ENCODE measurements at regions not wholly inside any gene's neighbourhood (a gene's known extent, or its start where the extent isn't known, plus 50 kb on each side); places are given as distances from the start of the nearest gene placed in this dataset.

GRCh38 chr12:18808221-18808620 lies 70.3 kb downstream of the CAPZA3 start:
- no peak for TF ChIP-seq CTCF (IDR thresholded peaks at IDR 0.05)
- no peak for DNase-seq (ENCODE audit: low spot score)
- no peak overlapping the region for H3K27ac ChIP-seq
- no peak overlapping the region for H3K4me3 ChIP-seq

GRCh38 chr12:18810537-18811253 lies 72.8 kb downstream of the CAPZA3 start:
- DNase-seq (ENCODE audit: low spot score), result no peak
- no peak overlapping the region for H3K27ac ChIP-seq
- H3K4me3 ChIP-seq, result no peak overlapping the region
- no peak for TF ChIP-seq CTCF (IDR thresholded peaks at IDR 0.05)

- Histone ChIP-seq H3K27ac (no peak overlapping the region), H3K4me3 (no peak overlapping the region)
- no peak for DNase-seq (ENCODE audit: low spot score)
- no peak for TF ChIP-seq CTCF (IDR thresholded peaks at IDR 0.05)
Measured at GRCh38 chr12:18811273-18811672, 73.4 kb downstream of the CAPZA3 start.

GRCh38 chr12:18813753-18814152 lies 75.8 kb downstream of the CAPZA3 start:
- TF ChIP-seq CTCF (IDR thresholded peaks at IDR 0.05), result no peak
- Histone ChIP-seq H3K27ac (no peak overlapping the region), H3K4me3 (no peak overlapping the region)
- no peak for DNase-seq (ENCODE audit: low spot score)

- H3K27ac ChIP-seq, result no peak overlapping the region
- no peak for TF ChIP-seq CTCF (IDR thresholded peaks at IDR 0.05)
Measured at GRCh38 chr12:18818579-18819268, 80.8 kb downstream of the CAPZA3 start.

GRCh38 chr12:18819484-18819883 lies 81.6 kb downstream of the CAPZA3 start:
- no peak for DNase-seq (ENCODE audit: low spot score)
- Histone ChIP-seq H3K27ac (no peak overlapping the region), H3K4me3 (no peak overlapping the region)
- TF ChIP-seq CTCF (IDR thresholded peaks at IDR 0.05), result no peak

More at GRCh38 chr12:18818579-18819268, 80.8 kb downstream of the CAPZA3 start:
- H3K4me3 ChIP-seq, result no peak overlapping the region
- no peak for DNase-seq (ENCODE audit: low spot score)

GRCh38 chr12:18823461-18823860 lies 85.5 kb downstream of the CAPZA3 start:
- H3K4me3 ChIP-seq, result no peak overlapping the region
- no peak overlapping the region for H3K27ac ChIP-seq
- no peak for DNase-seq (ENCODE audit: low spot score)
- no peak for TF ChIP-seq CTCF (IDR thresholded peaks at IDR 0.05)
